PC-9 (cell line): ENCODE measurements at regions not wholly inside any gene's neighbourhood (a gene's known extent, or its start where the extent isn't known, plus 50 kb on each side); places are given as distances from the start of the nearest gene placed in this dataset.

Experiments
- BruUV-seq: library from RNA; stranded (reverse); fragments of 400-500 nt; replicated peaks from 2 replicates; lab custom pipeline; 2021; lab: Mats Ljungman, UMichigan
- CTCF ChIA-PET: fragments of 300-600 bp; sonication (Branson Sonifier 250); formaldehyde crosslinking; loops from one replicate; lab custom pipeline; 2022; ENCODE audit warnings: antibody characterized with exemption; lab: Charles Lee
- POLR2A ChIA-PET: fragments of 300-600 bp; sonication (Branson Sonifier 250); formaldehyde crosslinking; loops from one replicate; lab custom pipeline; 2022; ENCODE audit warnings: antibody characterized with exemption; ENCODE audit not compliant: unreplicated experiment; lab: Charles Lee
- DNase-seq, 2 experiments: peaks; one replicate each; pipeline versions ENCODE4 v3.0.0 to v3.0.0-alpha.2; 2015 to 2022; ENCODE audit warnings: mixed read lengths in 1 of 2
- H2AFZ ChIP-seq: fragments of 200-600 bp; sonication (generic); 2 replicates; pipeline ENCODE4 v1.8.1; 2017; ENCODE audit warnings: antibody characterized with exemption
- H3F3A ChIP-seq: fragments of 200-600 bp; sonication (generic); 2 replicates; pipeline ENCODE4 v1.8.1; 2017; ENCODE audit warnings: antibody characterized with exemption, mild to moderate bottlenecking, low read depth; ENCODE audit not compliant: insufficient read depth
- H3K27ac ChIP-seq: fragments of 200-600 bp; sonication (generic); 2 replicates; pipeline ENCODE4 v1.6.1; 2016; ENCODE audit warnings: mixed run types
- H3K27me3 ChIP-seq: fragments of 200-600 bp; sonication (generic); 2 replicates; pipeline ENCODE4 v1.6.1; 2016; ENCODE audit warnings: low read depth, mixed run types; ENCODE audit not compliant: insufficient read depth
- H3K36me3 ChIP-seq: fragments of 200-600 bp; sonication (generic); 2 replicates; pipeline ENCODE4 v1.6.1; 2016; ENCODE audit warnings: low read depth, mixed run types
- H3K4me1 ChIP-seq: fragments of 200-600 bp; sonication (generic); replicated peaks from 2 replicates; pipeline ENCODE4 v1.6.1; 2016; ENCODE audit warnings: mixed run types; ENCODE audit not compliant: insufficient read depth
- H3K4me2 ChIP-seq: fragments of 200-600 bp; sonication (generic); 2 replicates; pipeline ENCODE4 v1.6.1; 2017; ENCODE audit warnings: mixed run types
- H3K4me3 ChIP-seq: fragments of 200-600 bp; sonication (generic); 2 replicates; pipeline ENCODE4 v1.6.1; 2016; ENCODE audit warnings: mixed run types
- H3K79me2 ChIP-seq: fragments of 200-600 bp; sonication (generic); 2 replicates; pipeline ENCODE4 v1.6.1; 2017; ENCODE audit warnings: low read depth, mixed run types
- H3K9me2 ChIP-seq: fragments of 200-600 bp; sonication (generic); 2 replicates; pipeline ENCODE4 v1.8.1; 2017; ENCODE audit warnings: mild to moderate bottlenecking; ENCODE audit not compliant: insufficient read depth
- H3K9me3 ChIP-seq: fragments of 200-600 bp; sonication (generic); 2 replicates; pipeline ENCODE4 v1.8.1; 2016; ENCODE audit warnings: low read depth; ENCODE audit not compliant: insufficient read depth
- H4K20me1 ChIP-seq: fragments of 200-600 bp; sonication (generic); 2 replicates; pipeline ENCODE4 v1.8.1; 2017; ENCODE audit not compliant: insufficient read depth
- EZH2 ChIP-seq: fragments of 200-600 bp; sonication (generic); IDR thresholded peaks from 2 replicates; pipeline ENCODE4 v1.8.0; 2017; ENCODE audit warnings: antibody characterized with exemption, low read depth
- intact Hi-C: fragments of 100-400 bp; cut with micrococcal nuclease; formaldehyde crosslinking; loops from one replicate; pipeline ENCODE4 v1.10.0; 2022; ENCODE audit not compliant: unreplicated experiment
- TF ChIP-seq, protein P1 (sequence below): fragments of 200-600 bp; sonication (generic); conservative IDR thresholded peaks from 2 replicates; pipeline ENCODE4 v1.6.1; 2017; ENCODE audit warnings: mixed run types, antibody characterized with exemption, mild to moderate bottlenecking, moderate library complexity

DNA sequence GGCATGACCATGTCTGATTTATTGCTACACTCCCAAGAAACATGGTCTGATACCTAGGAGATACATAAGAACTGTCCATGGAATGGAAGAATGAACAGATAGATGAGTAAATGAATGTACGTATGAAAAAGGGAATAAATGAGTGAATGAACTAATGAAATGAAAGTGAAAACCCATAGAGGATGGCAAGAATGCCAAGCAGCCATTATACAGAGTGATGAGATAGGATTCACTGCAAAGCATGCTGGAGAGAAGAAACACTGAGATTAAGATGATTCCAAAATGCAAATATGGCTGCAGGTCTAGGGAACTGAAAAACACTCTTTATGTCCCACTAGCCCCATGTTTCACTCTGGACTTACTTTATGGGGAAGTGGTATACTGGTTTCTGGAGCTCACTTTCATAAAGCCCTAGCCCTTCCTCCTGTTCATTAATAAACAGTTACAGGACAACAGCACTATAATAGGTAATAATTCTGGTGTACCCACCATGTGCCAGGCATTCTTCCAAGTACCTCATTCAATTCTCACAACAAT, 170.3 kb upstream of the RAD23B start:
- no peaks in the 10 kb centered on the region for H3K79me2 ChIP-seq
- POLR2A ChIA-PET, result no interaction called here
- no peak overlapping the region for H2AFZ ChIP-seq
- no peaks in the 10 kb centered on the region for H3K9me3 ChIP-seq
- no peak overlapping the region for H3K4me2 ChIP-seq
- H3K27me3 ChIP-seq, result peaks cover 17% of the 10 kb centered on the region
- H4K20me1 ChIP-seq, result no peaks in the 10 kb centered on the region
- no peak overlapping the region for H3K27ac ChIP-seq
- no peak overlapping the region for H3K4me3 ChIP-seq
- no peak for DNase-seq
- no peaks in the 10 kb centered on the region for H3F3A ChIP-seq
- H3K9me2 ChIP-seq, result no peaks in the 10 kb centered on the region
- intact Hi-C loops, result no loop called here
- H3K36me3 ChIP-seq, result no peaks in the 10 kb centered on the region
- H3K4me1 ChIP-seq, result no peaks in the 10 kb centered on the region
- BruUV-seq, result no TSS peak
- no peak for TF ChIP-seq EZH2
- TF ChIP-seq, protein P1, sequence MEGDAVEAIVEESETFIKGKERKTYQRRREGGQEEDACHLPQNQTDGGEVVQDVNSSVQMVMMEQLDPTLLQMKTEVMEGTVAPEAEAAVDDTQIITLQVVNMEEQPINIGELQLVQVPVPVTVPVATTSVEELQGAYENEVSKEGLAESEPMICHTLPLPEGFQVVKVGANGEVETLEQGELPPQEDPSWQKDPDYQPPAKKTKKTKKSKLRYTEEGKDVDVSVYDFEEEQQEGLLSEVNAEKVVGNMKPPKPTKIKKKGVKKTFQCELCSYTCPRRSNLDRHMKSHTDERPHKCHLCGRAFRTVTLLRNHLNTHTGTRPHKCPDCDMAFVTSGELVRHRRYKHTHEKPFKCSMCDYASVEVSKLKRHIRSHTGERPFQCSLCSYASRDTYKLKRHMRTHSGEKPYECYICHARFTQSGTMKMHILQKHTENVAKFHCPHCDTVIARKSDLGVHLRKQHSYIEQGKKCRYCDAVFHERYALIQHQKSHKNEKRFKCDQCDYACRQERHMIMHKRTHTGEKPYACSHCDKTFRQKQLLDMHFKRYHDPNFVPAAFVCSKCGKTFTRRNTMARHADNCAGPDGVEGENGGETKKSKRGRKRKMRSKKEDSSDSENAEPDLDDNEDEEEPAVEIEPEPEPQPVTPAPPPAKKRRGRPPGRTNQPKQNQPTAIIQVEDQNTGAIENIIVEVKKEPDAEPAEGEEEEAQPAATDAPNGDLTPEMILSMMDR, result no peak
- CTCF ChIA-PET, result no interaction called here

DNA sequence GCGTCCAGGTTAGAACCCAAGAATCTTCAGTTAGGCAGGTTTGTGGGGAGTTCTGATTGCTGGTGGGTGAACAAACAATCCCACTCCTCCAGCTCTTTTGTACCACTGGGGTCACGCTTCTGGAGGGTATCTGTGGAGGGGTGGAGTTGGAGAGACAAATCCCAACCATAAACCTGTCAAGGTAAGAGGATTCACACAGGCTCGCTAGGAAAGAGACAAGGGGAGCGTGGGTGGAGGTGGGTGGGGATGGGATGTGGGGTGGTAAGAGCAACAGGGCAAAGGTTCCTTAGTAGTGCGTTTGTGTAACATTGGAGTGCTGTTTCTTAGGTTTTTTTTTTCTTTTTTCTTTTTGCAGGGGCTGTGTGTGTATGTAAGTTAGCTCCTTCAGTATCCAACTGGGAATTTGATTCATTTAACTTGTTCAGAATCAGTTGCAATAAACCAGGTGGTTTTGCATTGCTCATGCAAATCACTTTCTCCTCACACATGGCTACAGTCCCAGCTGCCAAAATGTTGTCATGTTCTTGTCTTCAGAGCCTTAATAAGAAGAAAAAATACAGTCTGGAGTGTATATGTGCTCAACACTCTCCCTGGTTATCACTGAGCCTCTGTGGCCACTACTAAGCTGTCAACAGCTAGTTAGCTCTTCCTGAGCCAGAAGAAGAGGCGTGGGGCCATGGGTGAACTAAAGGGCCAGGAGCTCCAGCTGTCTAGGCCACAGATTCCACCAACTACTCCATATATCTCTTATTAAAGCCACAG, 164.0 kb upstream of the RAD23B start:
- H3K27ac ChIP-seq, result no peak overlapping the region
- no peaks in the 10 kb centered on the region for H3K36me3 ChIP-seq
- no peaks in the 10 kb centered on the region for H3K4me1 ChIP-seq
- 0 out of 2 replicates have a peak, but pooled peaks cover 6% of the 10 kb centered on the region for H3K27me3 ChIP-seq
- intact Hi-C loops, result no loop called here
- no peaks in the 10 kb centered on the region for H4K20me1 ChIP-seq
- H3K4me3 ChIP-seq, result no peak overlapping the region
- no peak overlapping the region for H2AFZ ChIP-seq
- H3K9me3 ChIP-seq, result no peaks in the 10 kb centered on the region
- H3K79me2 ChIP-seq, result no peaks in the 10 kb centered on the region
- no peak for DNase-seq
- no TSS peak for BruUV-seq
- ChIA-PET CTCF (no interaction called here), POLR2A (interaction anchor here (0.6 kb wide), 1 partner anchor 1446 kb away, joined by 3 read pairs; no protein-coding TSS in a partner anchor)
- H3K9me2 ChIP-seq, result no peaks in the 10 kb centered on the region
- no peak for TF ChIP-seq EZH2
- TF ChIP-seq, protein P1, result no peak
- no peaks in the 10 kb centered on the region for H3F3A ChIP-seq
- no peak overlapping the region for H3K4me2 ChIP-seq

DNA sequence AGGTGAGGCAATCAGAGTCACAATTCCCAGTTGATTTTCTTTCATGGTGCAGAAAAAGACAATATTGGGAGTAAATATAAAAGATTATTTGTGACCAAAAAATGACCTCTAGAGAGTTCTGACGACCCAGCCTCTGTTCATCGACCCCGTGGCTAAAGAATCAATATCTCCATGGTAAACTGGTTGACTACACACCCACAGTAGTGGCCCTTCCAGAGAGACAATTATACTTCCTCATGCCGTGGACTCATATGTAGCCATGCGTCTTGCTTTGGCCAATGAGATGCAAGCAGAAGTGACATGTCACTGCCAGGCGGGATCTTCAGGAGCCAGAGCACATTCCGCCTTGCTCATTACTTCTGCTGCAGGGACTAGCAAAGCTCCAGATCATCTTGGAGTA, 163.3 kb upstream of the RAD23B start:
- no peak for DNase-seq
- ChIA-PET CTCF (no interaction called here), POLR2A (interaction anchor here (0.6 kb wide), 1 partner anchor 1445 kb away, joined by 3 read pairs; no protein-coding TSS in a partner anchor)
- no peaks in the 10 kb centered on the region for H4K20me1 ChIP-seq
- no peaks in the 10 kb centered on the region for H3K79me2 ChIP-seq
- H3K4me3 ChIP-seq, result no peak overlapping the region
- BruUV-seq, result no TSS peak
- TF ChIP-seq, protein P1, result no peak
- no peak for TF ChIP-seq EZH2
- no peak overlapping the region for H3K27ac ChIP-seq
- H3K4me1 ChIP-seq, result no peaks in the 10 kb centered on the region
- H3K4me2 ChIP-seq, result no peak overlapping the region
- intact Hi-C loops, result loop anchor here (10.0 kb wide), 1 partner anchor 255 kb away; the partner anchor contains the start of gene ZNF462
- H2AFZ ChIP-seq, result no peak overlapping the region
- no peaks in the 10 kb centered on the region for H3K9me3 ChIP-seq
- no peaks in the 10 kb centered on the region for H3K36me3 ChIP-seq
- H3K27me3 ChIP-seq, result 0 out of 2 replicates have a peak, but pooled peaks cover 3% of the 10 kb centered on the region
- H3K9me2 ChIP-seq, result no peaks in the 10 kb centered on the region
- H3F3A ChIP-seq, result no peaks in the 10 kb centered on the region
